ENCODE measurements at regions not wholly inside any gene's neighbourhood (a gene's known extent, or its start where the extent isn't known, plus 50 kb on each side); places are given as distances from the start of the nearest gene placed in this dataset.

GRCh38 chr7:46993396-46993795 lies 588.5 kb downstream of the TNS3 start:
- Histone ChIP-seq H3K23ac (ENCODE audit: insufficient read length) (no peak overlapping the region), H2BK120ac (replicated peaks; ENCODE audit: low read depth, low read length) (no peak overlapping the region), H2BK12ac (ENCODE audit: low read depth, low read length) (no peak overlapping the region), H2BK20ac (ENCODE audit: low read length) (no peak overlapping the region), H3K79me2 (ENCODE audit: control insufficient read depth in 1 of 2, insufficient read depth in 2 of 2, low read length in 2 of 2) (no peaks in the 10 kb centered on the region), H3K9me3 (ENCODE audit: insufficient read depth in 2 of 2, low read depth in 1 of 2, low read length in 1 of 2) (no peaks in the 10 kb centered on the region), H4K8ac (ENCODE audit: extremely low read depth, insufficient read depth, low read length) (no peak overlapping the region), H3K9ac (replicated peaks in 1 of 4; ENCODE audit: extremely low read depth in 1 of 4, low read depth in 3 of 4, low read length in 3 of 4) (no peak overlapping the region), H3K4me1 (replicated peaks in 1 of 4; ENCODE audit: control insufficient read depth in 3 of 4, insufficient read depth in 4 of 4, low read length in 3 of 4) (no peaks in the 10 kb centered on the region), H3K4me3 (ENCODE audit: extremely low read depth in 1 of 4, insufficient read depth in 2 of 4, low read depth in 3 of 4, low read length in 4 of 4) (no peak overlapping the region), H4K20me1 (replicated peaks in 1 of 2; ENCODE audit: control insufficient read depth in 1 of 2, insufficient read depth in 2 of 2, low read length in 2 of 2) (no peaks in the 10 kb centered on the region), H2AFZ (ENCODE audit: low read length) (peak overlapping the region; percentile 22; the same call in 1 of the 2 replicates), H3K18ac (ENCODE audit: extremely low read depth, low read length) (no peak overlapping the region), H3K14ac (ENCODE audit: insufficient read length) (no peak overlapping the region), H3K79me1 (ENCODE audit: low read depth, low read length) (no peaks in the 10 kb centered on the region), H2AK5ac (ENCODE audit: low read depth, low read length) (no peak overlapping the region), H4K5ac (ENCODE audit: insufficient read length, low read depth, low read length) (no peak overlapping the region), H4K91ac (replicated peaks; ENCODE audit: insufficient read length, low read length) (no peak overlapping the region), H3K4me2 (ENCODE audit: insufficient read depth in 1 of 2, low read depth in 2 of 2, low read length in 2 of 2) (no peak overlapping the region), H3K27me3 (replicated peaks in 1 of 4; ENCODE audit: control insufficient read depth in 3 of 4, extremely low read depth in 1 of 4, insufficient read depth in 3 of 4, low read length in 3 of 4) (no peaks in the 10 kb centered on the region), H3K27ac (ENCODE audit: low read depth, low read length) (no peak overlapping the region), H3K56ac (replicated peaks; ENCODE audit: insufficient read length, low read depth, low read length) (no peak overlapping the region), H2BK5ac (ENCODE audit: low read depth, low read length) (no peak overlapping the region; the same call in 1 of the 2 replicates), H3K4ac (replicated peaks; ENCODE audit: insufficient read length, low read depth, low read length) (no peak overlapping the region), H2BK15ac (ENCODE audit: low read length) (no peak overlapping the region), H3K23me2 (ENCODE audit: low read depth, low read length) (no peaks in the 10 kb centered on the region), H3K36me3 (ENCODE audit: control insufficient read depth in 2 of 4, insufficient read depth in 4 of 4, low read length in 3 of 4) (no peaks in the 10 kb centered on the region)
- DNase-seq (ENCODE audit: low read depth in 1 of 2, low spot score in 2 of 2) = no peak
- FAIRE-seq = no peak
- POLR2A ChIA-PET (ENCODE audit: partially characterized antibody) = no interaction called here
- CTCF ChIA-PET (ENCODE audit: partially characterized antibody) = no interaction called here
- WGBS, 2 experiments (ENCODE audit: extremely low coverage in 1 of 2, insufficient coverage in 1 of 2, insufficient read length in 1 of 2, insufficient replicate concordance in 2 of 2, low coverage in 1 of 2, low lambda C conversion rate in 2 of 2, missing lambda C conversion rate in 1 of 2) = 88% methylated on average over 3 of the region's 3 CpGs; no CpG with 5 or more reads in 1 of the 2 experiments
- no peak for TF ChIP-seq CTCF (IDR thresholded peaks at IDR 0.05; ENCODE audit: control extremely low read depth in 1 of 3, insufficient read depth in 1 of 3, low read depth in 1 of 3, low read length in 3 of 3)
- TF ChIP-seq MAX (IDR thresholded peaks at IDR 0.05) = no peak
- no peak for TF ChIP-seq RBBP5 (IDR thresholded peaks at IDR 0.05; ENCODE audit: borderline replicate concordance, low read depth, low read length)
- TF ChIP-seq BCL11A (IDR thresholded peaks at IDR 0.05; ENCODE audit: low read depth in 2 of 2, low read length in 2 of 2) = no peak
- TF ChIP-seq TCF12 (IDR thresholded peaks at IDR 0.05; ENCODE audit: low read depth, low read length) = no peak
- TF ChIP-seq RFX5 (IDR thresholded peaks at IDR 0.05; ENCODE audit: borderline replicate concordance, low read depth, low read length) = no peak
- TF ChIP-seq SIX5 (IDR thresholded peaks at IDR 0.05; ENCODE audit: low read depth, low read length) = no peak
- TF ChIP-seq KDM5A (IDR thresholded peaks at IDR 0.05; ENCODE audit: low read length) = no peak
- TF ChIP-seq TAF7 (optimal IDR thresholded peaks at IDR 0.05; ENCODE audit: borderline replicate concordance, low read depth, low read length) = no peak
- no peak for TF ChIP-seq EP300 (IDR thresholded peaks at IDR 0.05; ENCODE audit: borderline replicate concordance in 1 of 2, low read depth in 2 of 2, low read length in 2 of 2)
- TF ChIP-seq PHF8 (conservative IDR thresholded peaks at IDR 0.05; ENCODE audit: low read depth, low read length) = no peak
- TF ChIP-seq SP2 (IDR thresholded peaks at IDR 0.05; ENCODE audit: low read length) = no peak
- TF ChIP-seq TEAD4 (IDR thresholded peaks at IDR 0.05; ENCODE audit: low read depth, low read length) = no peak

Data from H1 (cell line).